Transverse colon (tissue), 4 donors: ENCODE measurements at regions not wholly inside any gene's neighbourhood (a gene's known extent, or its start where the extent isn't known, plus 50 kb on each side); places are given as distances from the start of the nearest gene placed in this dataset.

Experiments
- DNase-seq: peaks from one replicate; pipeline ENCODE4 v3.0.0-alpha.2; 2019
- H3K27ac ChIP-seq, 4 donors: fragments of 200-600 bp; sonication (generic); 2 replicates each; pipeline ENCODE4 v1.5.1; 2016 to 2018; ENCODE audit warnings: inconsistent platforms in 4 of 4
- H3K27me3 ChIP-seq: fragments of 200-600 bp; sonication (generic); 2 replicates; pipeline ENCODE4 v1.5.1; 2017; ENCODE audit warnings: inconsistent platforms
- H3K36me3 ChIP-seq, 4 donors: fragments of 200-600 bp; sonication (generic); 2 replicates each; pipeline ENCODE4 v1.5.1; 2017 to 2019; ENCODE audit warnings: inconsistent platforms in 4 of 4
- H3K4me1 ChIP-seq, 4 donors: fragments of 200-600 bp; sonication (generic); 2 replicates each; pipeline ENCODE4 v1.5.1; 2017 to 2020; ENCODE audit warnings: inconsistent platforms in 4 of 4
- H3K4me3 ChIP-seq, 4 donors: fragments of 200-600 bp; sonication (generic); 1 replicate in 1 of 4; 2 replicates in 3 of 4; pipeline versions ENCODE4 v1.5.1 to v1.6.1; 2017 to 2019; ENCODE audit warnings: inconsistent platforms in 4 of 4
- H3K9me3 ChIP-seq, 2 donors: fragments of 200-600 bp; sonication (generic); 2 replicates each; pipeline ENCODE4 v1.5.1; 2017 to 2019; ENCODE audit warnings: inconsistent platforms in 2 of 2
- CTCF ChIP-seq, 5 experiments: fragments of 200-600 bp in 3 of 5; fragments of 450-650 bp in 2 of 5; sonication (generic) in 3 of 5; IDR thresholded peaks; 1 replicate in 2 of 5; 2 replicates in 3 of 5; pipeline ENCODE4 v1.5.1; 2016 to 2017; ENCODE audit warnings: antibody characterized with exemption in 5 of 5, inconsistent platforms in 3 of 5, mild to moderate bottlenecking in 2 of 5, moderate library complexity in 1 of 5
- EP300 ChIP-seq: sonication (generic); formaldehyde crosslinking; IDR thresholded peaks from one replicate; pipeline ENCODE4 v1.6.1; 2017; ENCODE audit warnings: antibody characterized with exemption, low read depth
- POLR2A ChIP-seq: fragments of 450-650 bp; IDR thresholded peaks from one replicate; pipeline ENCODE4 v1.6.1; 2016; ENCODE audit warnings: antibody characterized with exemption, mild to moderate bottlenecking, moderate library complexity
- POLR2AphosphoS5 ChIP-seq, 3 donors: sonication (generic); formaldehyde crosslinking; IDR thresholded peaks; one replicate each; pipeline ENCODE4 v1.6.1; 2016; ENCODE audit warnings: antibody characterized with exemption in 3 of 3
- WGBS, 2 donors: methylation state at CpG; one replicate each; pipeline ENCODE4 v1.1.5; 2018; ENCODE audit warnings: low coverage in 1 of 2; 5-methylcytosine and 5-hydroxymethylcytosine counted together
- in situ Hi-C, 4 donors: fragments of 200-750 bp; cut with MboI; loops; one replicate each; pipeline versions ENCODE4 v1.15.0 to v1.15.1; 2017; ENCODE audit warnings: low sequenced_read_pairs in 3 of 4, low pct_ligation_motif_present in 1 of 4, low pct_unique_long_range_greater_than_20kb in 1 of 4
- intact Hi-C: fragments of 100-400 bp; cut with DNase I; formaldehyde crosslinking; loops from one replicate; pipeline ENCODE4 v1.15.1; 2023; ENCODE audit warnings: low total_unique reads

GRCh38 chr6:211871-212497, 80.3 kb upstream of the DUSP22 start:
- intact Hi-C loops: no loop called here
- H3K9me3 ChIP-seq: no peaks in the 10 kb centered on the region
- H3K27me3 ChIP-seq: no peaks in the 10 kb centered on the region
- no peak for TF ChIP-seq POLR2A
- TF ChIP-seq EP300: no peak
- H3K36me3 ChIP-seq: no peaks in the 10 kb centered on the region
- no peaks in the 10 kb centered on the region for H3K4me1 ChIP-seq
- 82 to 93% methylated on average over 6 to 10 of the region's 10 CpGs for WGBS, 2 donors
- H3K4me3 ChIP-seq: no peak overlapping the region
- no peak overlapping the region for H3K27ac ChIP-seq
- no peak for DNase-seq
- in situ Hi-C loops: no loop called here

GRCh38 chr6:213284-213683, 79.0 kb upstream of the DUSP22 start:
- no peaks in the 10 kb centered on the region for H3K9me3 ChIP-seq
- 73 to 92% methylated on average over 4 of the region's 4 CpGs for WGBS, 2 donors
- DNase-seq: no peak
- no peak overlapping the region for H3K4me3 ChIP-seq
- H3K27ac ChIP-seq: no peak overlapping the region
- in situ Hi-C loops: no loop called here
- no peaks in the 10 kb centered on the region for H3K36me3 ChIP-seq
- no peaks in the 10 kb centered on the region for H3K4me1 ChIP-seq
- intact Hi-C loops: no loop called here
- no peak for TF ChIP-seq POLR2AphosphoS5 (IDR thresholded peaks at IDR 0.05)
- no peak for TF ChIP-seq POLR2A
- no peak for TF ChIP-seq EP300
- TF ChIP-seq CTCF (IDR thresholded peaks at IDR 0.05): no peak
- H3K27me3 ChIP-seq: no peaks in the 10 kb centered on the region

GRCh38 chr6:214428-214827, 77.9 kb upstream of the DUSP22 start:
- Histone ChIP-seq H3K27ac (no peak overlapping the region), H3K36me3 (no peaks in the 10 kb centered on the region), H3K4me1 (no peaks in the 10 kb centered on the region), H3K4me3 (no peak overlapping the region), H3K27me3 (no peaks in the 10 kb centered on the region), H3K9me3 (no peaks in the 10 kb centered on the region)
- no peak for DNase-seq
- intact Hi-C loops (no loop called here), in situ Hi-C loops (no loop called here)
- TF ChIP-seq POLR2A: no peak
- TF ChIP-seq EP300: no peak
- TF ChIP-seq POLR2AphosphoS5 (IDR thresholded peaks at IDR 0.05): no peak
- TF ChIP-seq CTCF (IDR thresholded peaks at IDR 0.05): no peak
- 93 to 100% methylated on average over 4 to 5 of the region's 5 CpGs for WGBS, 2 donors

GRCh38 chr6:215335-216034, 76.8 kb upstream of the DUSP22 start:
- Histone ChIP-seq H3K27me3 (no peaks in the 10 kb centered on the region), H3K27ac (no peak overlapping the region), H3K4me3 (no peak overlapping the region), H3K9me3 (no peaks in the 10 kb centered on the region), H3K4me1 (no peaks in the 10 kb centered on the region), H3K36me3 (no peaks in the 10 kb centered on the region)
- WGBS, 2 donors: 57 to 79% methylated on average over 4 to 11 of the region's 11 CpGs
- in situ Hi-C loops: no loop called here
- no peak for TF ChIP-seq EP300
- TF ChIP-seq CTCF (IDR thresholded peaks at IDR 0.05): no peak
- no peak for TF ChIP-seq POLR2A
- TF ChIP-seq POLR2AphosphoS5 (IDR thresholded peaks at IDR 0.05): no peak
- intact Hi-C loops: no loop called here
- DNase-seq: no peak
